AG04450 (cell line): ENCODE measurements at regions not wholly inside any gene's neighbourhood (a gene's known extent, or its start where the extent isn't known, plus 50 kb on each side); places are given as distances from the start of the nearest gene placed in this dataset.

Source experiments
- CTCF ChIA-PET: fragments of 300-600, 350-600 bp; formaldehyde crosslinking; extraction: SDS; loops from one replicate; lab custom pipeline; 2022; ENCODE audit warnings: antibody characterized with exemption, inconsistent platforms; lab: Charles Lee
- POLR2A ChIA-PET: fragments of 350-600 bp; formaldehyde crosslinking; extraction: SDS; loops from one replicate; lab custom pipeline; 2021; ENCODE audit warnings: antibody characterized with exemption, inconsistent platforms; lab: Yijun Ruan, JAX
- DNase-seq: peaks from one replicate; pipeline ENCODE4 v3.0.0-alpha.2; 2011; ENCODE audit warnings: low read depth, low spot score
- H3K27ac ChIP-seq: one replicate; pipeline ENCODE4 v1.5.1; 2012; ENCODE audit warnings: low read depth, low read length, control low read depth
- H3K27me3 ChIP-seq: one replicate; pipeline ENCODE4 v1.6.0; 2012; ENCODE audit warnings: low read length; ENCODE audit not compliant: control insufficient read depth, insufficient read depth
- H3K4me3 ChIP-seq: 2 replicates; pipeline ENCODE4 v1.5.1; 2011; ENCODE audit warnings: mild to moderate bottlenecking, low read depth, low read length, control low read depth
- H3K9me3 ChIP-seq: 2 replicates; pipeline ENCODE4 v1.5.1; 2012; ENCODE audit warnings: low read length; ENCODE audit not compliant: control insufficient read depth, insufficient read depth
- CTCF ChIP-seq: IDR thresholded peaks from 2 replicates; pipeline ENCODE4 v1.5.1; 2011; ENCODE audit warnings: low read depth, low read length, control low read depth, inconsistent platforms

- no peak for TF ChIP-seq CTCF
- CTCF ChIA-PET, result interaction anchor here (1.3 to 2.4 kb wide), 3 partner anchors 9 to 182 kb away, joined by 3 to 11 read pairs (median 11); no protein-coding TSS in a partner anchor
- no peak overlapping the region for H3K27ac ChIP-seq
- H3K27me3 ChIP-seq, result no peaks in the 10 kb centered on the region
- DNase-seq, result no peak
- H3K4me3 ChIP-seq, result no peak overlapping the region
- POLR2A ChIA-PET, result interaction anchor here (1.1 kb wide), 1 partner anchor 185 kb away, joined by 5 read pairs; the partner anchor contains the start of gene ADO
- H3K9me3 ChIP-seq, result no peaks in the 10 kb centered on the region; the same call in 1 of the 2 replicates
Observed at GRCh38 chr10:62619413-62619738, 185.1 kb upstream of the ADO start.

- CTCF ChIA-PET, result interaction anchor here (0.6 to 2.1 kb wide), 2 partner anchors 10 to 13 kb away, joined by 3 to 11 read pairs; no protein-coding TSS in a partner anchor
Observed at GRCh38 chr10:62620491-62620890, 184.0 kb upstream of the ADO start.

GRCh38 chr10:62623223-62623622 lies 181.3 kb upstream of the ADO start:
- Histone ChIP-seq H3K4me3 (no peak overlapping the region), H3K27ac (no peak overlapping the region), H3K27me3 (no peaks in the 10 kb centered on the region), H3K9me3 (no peaks in the 10 kb centered on the region)
- no peak for DNase-seq
- ChIA-PET POLR2A (interaction anchor here (0.7 kb wide), 1 partner anchor 533 kb away, joined by 14 read pairs; no protein-coding TSS in a partner anchor), CTCF (interaction anchor here (1.0 to 1.3 kb wide), 2 partner anchors 12 kb away, joined by 4 read pairs; no protein-coding TSS in a partner anchor)
- TF ChIP-seq CTCF, result no peak

More at GRCh38 chr10:62620491-62620890, 184.0 kb upstream of the ADO start:
- no peak for TF ChIP-seq CTCF
- H3K4me3 ChIP-seq, result no peak overlapping the region
- no peak for DNase-seq
- H3K27me3 ChIP-seq, result no peaks in the 10 kb centered on the region
- no peak overlapping the region for H3K27ac ChIP-seq
- no peaks in the 10 kb centered on the region for H3K9me3 ChIP-seq
- POLR2A ChIA-PET, result no interaction called here

- no peaks in the 10 kb centered on the region for H3K9me3 ChIP-seq
- DNase-seq, result no peak
- H3K4me3 ChIP-seq, result no peak overlapping the region
- no peak for TF ChIP-seq CTCF
- no peaks in the 10 kb centered on the region for H3K27me3 ChIP-seq
- H3K27ac ChIP-seq, result no peak overlapping the region
- POLR2A ChIA-PET, result no interaction called here
- CTCF ChIA-PET, result no interaction called here
Observed at GRCh38 chr10:62625484-62625883, 179.0 kb upstream of the ADO start.

- Histone ChIP-seq H3K9me3 (no peaks in the 10 kb centered on the region), H3K27ac (no peak overlapping the region), H3K4me3 (no peak overlapping the region), H3K27me3 (no peaks in the 10 kb centered on the region)
- no peak for DNase-seq
- POLR2A ChIA-PET, result no interaction called here
- CTCF ChIA-PET, result no interaction called here
- no peak for TF ChIP-seq CTCF
Observed at GRCh38 chr10:62626079-62626478, 178.4 kb upstream of the ADO start.
